Upper lobe of right lung (tissue), 1 donor: ENCODE measurements at regions not wholly inside any gene's neighbourhood (a gene's known extent, or its start where the extent isn't known, plus 50 kb on each side); places are given as distances from the start of the nearest gene placed in this dataset.

Experiments used
- ATAC-seq: fragments of 200-7000 bp; cut with Tn5 transposase; one replicate; pipeline ENCODE4 v1.9.1; 2020; ENCODE audit warnings: mild to moderate bottlenecking, moderate library complexity
- DNase-seq: peaks from one replicate; pipeline ENCODE4 v3.0.0-alpha.2; 2020
- H3K27ac ChIP-seq: fragments of 200-600 bp; one replicate; pipeline ENCODE4 v1.8.0; 2022
- H3K27me3 ChIP-seq: fragments of 200-600 bp; one replicate; pipeline ENCODE4 v1.8.0; 2022; ENCODE audit warnings: mild to moderate bottlenecking
- H3K36me3 ChIP-seq: fragments of 200-600 bp; one replicate; pipeline ENCODE4 v1.8.0; 2022
- H3K4me1 ChIP-seq: fragments of 200-600 bp; one replicate; pipeline ENCODE4 v1.8.0; 2022
- H3K4me3 ChIP-seq: fragments of 200-600 bp; one replicate; pipeline ENCODE4 v1.8.0; 2022; ENCODE audit warnings: mild to moderate bottlenecking
- H3K9me3 ChIP-seq: fragments of 200-600 bp; one replicate; pipeline ENCODE4 v1.8.0; 2022
- CTCF ChIP-seq: fragments of 200-600 bp; IDR thresholded peaks from one replicate; pipeline ENCODE4 v1.8.0; 2022; ENCODE audit warnings: antibody characterized with exemption
- intact Hi-C: fragments of 100-400 bp; cut with DNase I; formaldehyde crosslinking; loops from one replicate; pipeline ENCODE4 v1.11.0; 2022
- donor health status: DM: no; HTN: yes; CAD: no; lungs with severe emphysema.

GRCh38 chr9:21553441-21553840 is 71.3 kb upstream of the IFNE start:
- no peak for ATAC-seq
- Histone ChIP-seq H3K9me3 (no peaks in the 10 kb centered on the region), H3K36me3 (no peaks in the 10 kb centered on the region), H3K27ac (no peak overlapping the region), H3K27me3 (peaks cover 59% of the 10 kb centered on the region), H3K4me3 (no peak overlapping the region), H3K4me1 (no peaks in the 10 kb centered on the region)
- DNase-seq, result no peak
- intact Hi-C loops, result no loop called here
- TF ChIP-seq CTCF, result no peak

- Histone ChIP-seq H3K9me3 (no peaks in the 10 kb centered on the region), H3K4me3 (no peak overlapping the region), H3K36me3 (no peaks in the 10 kb centered on the region), H3K27me3 (peaks cover 71% of the 10 kb centered on the region), H3K27ac (no peak overlapping the region), H3K4me1 (peaks cover 11% of the 10 kb centered on the region)
- intact Hi-C loops, result no loop called here
- DNase-seq, result no peak
- ATAC-seq, result no peak
- TF ChIP-seq CTCF, result no peak
Observed at GRCh38 chr9:21554813-21555212, 72.7 kb upstream of the IFNE start.

GRCh38 chr9:21555911-21556310 is 73.8 kb upstream of the IFNE start:
- ATAC-seq, result no peak
- no peak for TF ChIP-seq CTCF
- Histone ChIP-seq H3K9me3 (no peaks in the 10 kb centered on the region), H3K4me3 (no peak overlapping the region), H3K36me3 (no peaks in the 10 kb centered on the region), H3K27ac (no peak overlapping the region), H3K4me1 (peaks cover 11% of the 10 kb centered on the region), H3K27me3 (peaks cover 81% of the 10 kb centered on the region)
- DNase-seq, result no peak
- intact Hi-C loops, result no loop called here

GRCh38 chr9:21556581-21557427 is 74.7 kb upstream of the IFNE start:
- no peak overlapping the region for H3K4me3 ChIP-seq

GRCh38 chr9:21557428-21557768 is 75.3 kb upstream of the IFNE start:
- DNase-seq, result no peak
- Histone ChIP-seq H3K36me3 (no peaks in the 10 kb centered on the region), H3K9me3 (no peaks in the 10 kb centered on the region), H3K4me3 (no peak overlapping the region), H3K27ac (no peak overlapping the region), H3K4me1 (peaks cover 11% of the 10 kb centered on the region), H3K27me3 (peaks cover 74% of the 10 kb centered on the region)
- ATAC-seq, result no peak
- TF ChIP-seq CTCF, result no peak
- intact Hi-C loops, result no loop called here

More at GRCh38 chr9:21556581-21557427, 74.7 kb upstream of the IFNE start:
- H3K9me3 ChIP-seq, result no peaks in the 10 kb centered on the region
- ATAC-seq (no peak), DNase-seq (no peak)
- no peak for TF ChIP-seq CTCF
- H3K27me3 ChIP-seq, result peaks cover 80% of the 10 kb centered on the region
- intact Hi-C loops, result no loop called here
- H3K4me1 ChIP-seq, result peaks cover 11% of the 10 kb centered on the region
- H3K36me3 ChIP-seq, result no peaks in the 10 kb centered on the region
- no peak overlapping the region for H3K27ac ChIP-seq
